ENCODE measurements at regions not wholly inside any gene's neighbourhood (a gene's known extent, or its start where the extent isn't known, plus 50 kb on each side); places are given as distances from the start of the nearest gene placed in this dataset.
"Not testable (repeated sequence)": the region's sequence is repeated elsewhere in the genome, so short reads cannot be mapped to it uniquely, and the experiment has no call there.

DNA sequence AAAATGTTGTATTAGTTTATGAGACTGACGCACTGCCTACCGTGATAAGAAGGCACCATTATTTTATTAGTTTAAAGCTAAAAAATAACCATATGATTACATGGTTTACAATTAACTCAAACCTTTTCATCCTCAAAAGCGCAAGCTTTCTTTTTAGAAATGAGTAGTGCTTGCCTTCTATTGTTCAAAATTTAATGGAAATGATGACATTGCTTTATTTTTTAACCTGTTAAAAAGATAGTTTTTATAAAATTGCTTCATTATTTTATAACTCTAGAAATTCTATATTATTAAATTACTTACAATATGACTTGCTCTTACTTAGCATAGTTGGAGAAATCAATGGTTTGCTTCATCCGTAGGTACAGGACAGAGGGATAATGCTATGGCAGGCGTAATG lies 78.7 kb upstream of the HDDC2 start:
- Histone ChIP-seq H3K4me1 (no peaks in the 10 kb centered on the region), H3K27ac (no peak overlapping the region), H3K36me3 (no peaks in the 10 kb centered on the region), H3K4me3 (no peak overlapping the region), H3K27me3 (no peaks in the 10 kb centered on the region), H3K9me3 (no peaks in the 10 kb centered on the region)
- no peak for TF ChIP-seq POLR2A (IDR thresholded peaks at IDR 0.05)
- TF ChIP-seq, protein P1, sequence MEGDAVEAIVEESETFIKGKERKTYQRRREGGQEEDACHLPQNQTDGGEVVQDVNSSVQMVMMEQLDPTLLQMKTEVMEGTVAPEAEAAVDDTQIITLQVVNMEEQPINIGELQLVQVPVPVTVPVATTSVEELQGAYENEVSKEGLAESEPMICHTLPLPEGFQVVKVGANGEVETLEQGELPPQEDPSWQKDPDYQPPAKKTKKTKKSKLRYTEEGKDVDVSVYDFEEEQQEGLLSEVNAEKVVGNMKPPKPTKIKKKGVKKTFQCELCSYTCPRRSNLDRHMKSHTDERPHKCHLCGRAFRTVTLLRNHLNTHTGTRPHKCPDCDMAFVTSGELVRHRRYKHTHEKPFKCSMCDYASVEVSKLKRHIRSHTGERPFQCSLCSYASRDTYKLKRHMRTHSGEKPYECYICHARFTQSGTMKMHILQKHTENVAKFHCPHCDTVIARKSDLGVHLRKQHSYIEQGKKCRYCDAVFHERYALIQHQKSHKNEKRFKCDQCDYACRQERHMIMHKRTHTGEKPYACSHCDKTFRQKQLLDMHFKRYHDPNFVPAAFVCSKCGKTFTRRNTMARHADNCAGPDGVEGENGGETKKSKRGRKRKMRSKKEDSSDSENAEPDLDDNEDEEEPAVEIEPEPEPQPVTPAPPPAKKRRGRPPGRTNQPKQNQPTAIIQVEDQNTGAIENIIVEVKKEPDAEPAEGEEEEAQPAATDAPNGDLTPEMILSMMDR (IDR thresholded peaks at IDR 0.05 in 4 of 5, conservative IDR thresholded peaks at IDR 0.05 in 1 of 5) = no peak
- intact Hi-C loops (cut with DNase I; ENCODE audit: low total_unique reads) (no loop called here), in situ Hi-C loops (cut with MboI; ENCODE audit: low sequenced_read_pairs in 4 of 4) (no loop called here)
- no peak for ATAC-seq
- DNase-seq = no peak

DNA sequence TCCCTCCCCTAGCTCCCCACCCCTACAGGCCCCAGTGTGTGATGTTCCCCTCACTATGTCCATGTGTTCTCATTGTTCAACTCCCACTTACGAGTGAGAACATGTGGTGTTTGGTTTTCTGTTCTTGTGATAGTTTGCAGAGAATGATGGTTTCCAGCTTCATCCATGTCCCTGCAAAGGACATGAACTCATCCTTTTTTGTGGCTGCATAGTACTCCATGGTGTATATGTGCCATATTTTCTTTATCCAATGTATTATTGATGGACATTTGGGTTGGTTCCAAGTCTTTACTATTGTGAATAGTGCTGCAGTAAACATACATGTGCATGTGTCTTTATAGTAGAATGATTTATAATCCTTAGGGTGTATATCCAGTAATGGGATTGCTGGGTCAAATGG lies 84.6 kb upstream of the HDDC2 start:
- intact Hi-C loops (cut with DNase I; ENCODE audit: low total_unique reads); in situ Hi-C loops (cut with MboI; ENCODE audit: low sequenced_read_pairs in 4 of 4); H3K4me3 ChIP-seq; DNase-seq; H3K27me3 ChIP-seq; H3K9me3 ChIP-seq; H3K36me3 ChIP-seq; H3K4me1 ChIP-seq; ATAC-seq; H3K27ac ChIP-seq: not testable (repeated sequence)

DNA sequence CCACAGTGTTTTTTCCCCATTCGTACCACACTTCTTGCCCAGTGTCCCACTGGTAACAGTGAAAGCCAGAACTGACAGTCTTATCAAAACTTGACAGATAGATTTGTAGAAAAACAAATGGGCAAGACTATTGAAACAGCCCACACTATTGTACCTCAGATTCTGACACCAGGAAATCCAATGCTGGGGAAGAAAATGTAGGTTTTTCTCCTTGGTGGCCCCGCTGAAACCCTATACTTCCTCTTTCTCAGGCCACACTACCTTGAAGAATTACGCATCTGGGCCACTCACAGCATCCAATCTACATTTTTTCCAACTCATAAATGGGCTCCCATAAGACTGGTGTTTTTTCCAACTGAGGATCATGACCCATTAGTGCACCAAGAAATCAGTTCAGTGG lies 90.9 kb upstream of the HDDC2 start:
- Histone ChIP-seq H3K36me3 (no peaks in the 10 kb centered on the region), H3K4me3 (no peak overlapping the region), H3K9me3 (no peaks in the 10 kb centered on the region), H3K4me1 (no peaks in the 10 kb centered on the region), H3K27ac (no peak overlapping the region), H3K27me3 (no peaks in the 10 kb centered on the region)
- DNase-seq = no peak
- TF ChIP-seq, protein P1 (IDR thresholded peaks at IDR 0.05 in 4 of 5, conservative IDR thresholded peaks at IDR 0.05 in 1 of 5) = no peak
- no peak for TF ChIP-seq POLR2A (IDR thresholded peaks at IDR 0.05)
- in situ Hi-C loops (cut with MboI; ENCODE audit: low sequenced_read_pairs in 4 of 4) = no loop called here
- intact Hi-C loops (cut with DNase I; ENCODE audit: low total_unique reads) = no loop called here
- no peak for ATAC-seq

DNA sequence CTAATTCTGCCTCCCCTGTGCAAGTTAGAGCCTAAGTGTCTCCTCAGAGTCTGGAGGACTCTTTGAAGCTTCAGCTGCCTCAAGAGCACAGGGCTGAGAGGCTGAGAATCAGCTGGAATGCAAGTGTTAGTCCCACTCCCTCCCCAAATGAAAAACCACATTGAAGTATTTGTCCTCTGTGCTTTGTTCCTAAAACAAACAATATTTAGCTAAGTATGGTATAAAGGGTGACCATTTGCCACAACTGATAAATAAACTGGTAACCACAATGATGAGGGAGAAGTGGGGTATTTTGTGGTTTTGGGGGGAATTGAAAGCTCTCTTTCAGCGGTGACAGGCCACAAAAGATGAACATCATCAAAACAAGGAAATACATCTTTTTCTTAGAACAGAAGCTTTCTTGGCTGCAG lies 91.7 kb upstream of the HDDC2 start:
- Histone ChIP-seq H3K4me3 (no peak overlapping the region), H3K27ac (no peak overlapping the region), H3K27me3 (no peaks in the 10 kb centered on the region), H3K36me3 (no peaks in the 10 kb centered on the region), H3K9me3 (no peaks in the 10 kb centered on the region), H3K4me1 (no peaks in the 10 kb centered on the region)
- intact Hi-C loops (cut with DNase I; ENCODE audit: low total_unique reads) (no loop called here), in situ Hi-C loops (cut with MboI; ENCODE audit: low sequenced_read_pairs in 4 of 4) (no loop called here)
- no peak for DNase-seq
- ATAC-seq = no peak
- no peak for TF ChIP-seq POLR2A (IDR thresholded peaks at IDR 0.05)
- TF ChIP-seq, protein P1 (IDR thresholded peaks at IDR 0.05 in 4 of 5, conservative IDR thresholded peaks at IDR 0.05 in 1 of 5) = no peak

- ATAC-seq (no peak), DNase-seq (no peak)
- no peak for TF ChIP-seq POLR2A (IDR thresholded peaks at IDR 0.05)
- TF ChIP-seq, protein P1 (IDR thresholded peaks at IDR 0.05 in 4 of 5, conservative IDR thresholded peaks at IDR 0.05 in 1 of 5) = no peak
- in situ Hi-C loops (cut with MboI; ENCODE audit: low sequenced_read_pairs in 4 of 4) = no loop called here
- H3K4me1 ChIP-seq = no peaks in the 10 kb centered on the region
- no peak overlapping the region for H3K27ac ChIP-seq
- H3K4me3 ChIP-seq = no peak overlapping the region
- H3K36me3 ChIP-seq = no peaks in the 10 kb centered on the region
- intact Hi-C loops (cut with DNase I; ENCODE audit: low total_unique reads) = no loop called here
- H3K9me3 ChIP-seq = no peaks in the 10 kb centered on the region
- H3K27me3 ChIP-seq = no peaks in the 10 kb centered on the region
Measured at GRCh38 chr6:125406741-125407140, 105.0 kb upstream of the HDDC2 start.
